ENCODE measurements at regions not wholly inside any gene's neighbourhood (a gene's known extent, or its start where the extent isn't known, plus 50 kb on each side); places are given as distances from the start of the nearest gene placed in this dataset.

- TF ChIP-seq ZNF174 (tag by site-specific recombination; IDR thresholded peaks at IDR 0.05), result no peak
- TF ChIP-seq ZNF248 (tag by site-specific recombination; IDR thresholded peaks at IDR 0.05), result no peak
- peak; percentile 93 for TF ChIP-seq SCRT1 (tag by site-specific recombination; IDR thresholded peaks at IDR 0.05; ENCODE audit: borderline replicate concordance)
- peak; percentile 96 for TF ChIP-seq SCRT2 (tag by site-specific recombination; IDR thresholded peaks at IDR 0.05)
- no peak for TF ChIP-seq ZNF433 (tag by site-specific recombination; IDR thresholded peaks at IDR 0.05; ENCODE audit: low read depth)
- TF ChIP-seq PATZ1 (tag by site-specific recombination; IDR thresholded peaks at IDR 0.05), result no peak
- Histone ChIP-seq H3K4me1 (ENCODE audit: control insufficient read depth, insufficient read depth, low read length) (no peaks in the 10 kb centered on the region), H3K4me3 (ENCODE audit: low read depth, low read length) (no peak overlapping the region), H3K27ac (ENCODE audit: extremely low read depth, low read depth, low read length) (no peak overlapping the region), H3K9me3 (ENCODE audit: control insufficient read depth, insufficient read depth, low read depth, low read length) (no peaks in the 10 kb centered on the region), H3K36me3 (ENCODE audit: control insufficient read depth in 2 of 2, insufficient read depth in 1 of 2, low read length in 2 of 2) (no peaks in the 10 kb centered on the region)
- ChIA-PET CTCF (interaction anchor here (0.5 to 0.6 kb wide), 4 partner anchors 92 to 836 kb away, joined by 3 to 5 read pairs (median 4); no protein-coding TSS in a partner anchor), POLR2A (no interaction called here)
Measured at GRCh38 chr10:4673279-4674040, 152.5 kb upstream of the AKR1E2 start.

- TF ChIP-seq ZNF530 (tag by site-specific recombination; IDR thresholded peaks at IDR 0.05; ENCODE audit: low read depth), result no peak
- no peak for TF ChIP-seq ZNF10 (tag by site-specific recombination; IDR thresholded peaks at IDR 0.05)
- TF ChIP-seq SETDB1 (IDR thresholded peaks at IDR 0.05; ENCODE audit: insufficient read length, low read length), result no peak
- TF ChIP-seq ZNF555 (tag by site-specific recombination; conservative IDR thresholded peaks at IDR 0.05), result no peak
- TF ChIP-seq KLF17 (tag by site-specific recombination; IDR thresholded peaks at IDR 0.05), result no peak
- TF ChIP-seq HIC1 (tag by site-specific recombination; IDR thresholded peaks at IDR 0.05), result no peak
- TF ChIP-seq ZNF610 (tag by site-specific recombination; IDR thresholded peaks at IDR 0.05; ENCODE audit: borderline replicate concordance), result no peak
- TF ChIP-seq ZBTB11 (tag by site-specific recombination; conservative IDR thresholded peaks at IDR 0.05; ENCODE audit: low read depth), result no peak
- TF ChIP-seq ZNF354C (tag by site-specific recombination; IDR thresholded peaks at IDR 0.05; ENCODE audit: borderline replicate concordance, low read depth), result no peak
- TF ChIP-seq ZBTB49 (tag by site-specific recombination; IDR thresholded peaks at IDR 0.05; ENCODE audit: low read depth), result no peak
- Histone ChIP-seq H3K4me3 (ENCODE audit: low read depth, low read length) (no peak overlapping the region), H3K4me1 (ENCODE audit: control insufficient read depth, insufficient read depth, low read length) (no peaks in the 10 kb centered on the region), H3K36me3 (ENCODE audit: control insufficient read depth in 2 of 2, insufficient read depth in 1 of 2, low read length in 2 of 2) (no peaks in the 10 kb centered on the region), H3K9me3 (ENCODE audit: control insufficient read depth, insufficient read depth, low read depth, low read length) (no peaks in the 10 kb centered on the region), H3K27ac (ENCODE audit: extremely low read depth, low read depth, low read length) (no peak overlapping the region)
- ChIA-PET CTCF (interaction anchor here (0.6 to 2.0 kb wide), 2 partner anchors 15 to 1205 kb away, joined by 3 to 7 read pairs; no protein-coding TSS in a partner anchor), POLR2A (no interaction called here)
Measured at GRCh38 chr10:4672201-4672600, 153.8 kb upstream of the AKR1E2 start.
